Heart left ventricle (tissue), 16 donors: ENCODE measurements at regions not wholly inside any gene's neighbourhood (a gene's known extent, or its start where the extent isn't known, plus 50 kb on each side); places are given as distances from the start of the nearest gene placed in this dataset.
"Not testable (repeated sequence)": the region's sequence is repeated elsewhere in the genome, so short reads cannot be mapped to it uniquely, and the experiment has no call there.

Source experiments
- ATAC-seq, 4 donors: fragments of 200-7000 bp; cut with Tn5 transposase; one replicate each; pipeline ENCODE4 v1.9.1; 2020 to 2022; ENCODE audit warnings: moderate library complexity in 4 of 4, mild to moderate bottlenecking in 3 of 4, moderate number of reproducible peaks in 1 of 4
- DNase-seq, 5 donors: peaks; one replicate each; pipeline ENCODE4 v3.0.0-alpha.2; 2020
- H3K27ac ChIP-seq, 12 donors: fragments of 200-600 bp; sonication (generic) in 4 of 12; one replicate each; pipeline versions ENCODE4 v1.5.0 to v1.8.0; 2016 to 2022; ENCODE audit warnings: mild to moderate bottlenecking in 2 of 12
- H3K27me3 ChIP-seq, 9 donors: fragments of 200-600 bp; sonication (generic) in 2 of 9; one replicate each; pipeline versions ENCODE4 v1.5.1 to v1.8.0; 2016 to 2022; ENCODE audit warnings: mild to moderate bottlenecking in 3 of 9
- H3K36me3 ChIP-seq, 9 donors: fragments of 200-600 bp; sonication (generic) in 2 of 9; one replicate each; pipeline versions ENCODE4 v1.5.0 to v1.8.0; 2018 to 2022; ENCODE audit warnings: mild to moderate bottlenecking in 2 of 9
- H3K4me1 ChIP-seq, 12 donors: fragments of 200-600 bp; sonication (generic) in 4 of 12; one replicate each; pipeline versions ENCODE4 v1.5.0 to v1.8.0; 2016 to 2022; ENCODE audit warnings: mild to moderate bottlenecking in 3 of 12
- H3K4me3 ChIP-seq, 12 donors: fragments of 200-600 bp; sonication (generic) in 4 of 12; one replicate each; pipeline versions ENCODE4 v1.5.0 to v1.8.0; 2017 to 2022; ENCODE audit warnings: mild to moderate bottlenecking in 9 of 12, moderate library complexity in 4 of 12
- H3K9me3 ChIP-seq, 12 donors: fragments of 200-600 bp; sonication (generic) in 4 of 12; one replicate each; pipeline versions ENCODE4 v1.5.0 to v1.8.0; 2016 to 2022; ENCODE audit warnings: mild to moderate bottlenecking in 1 of 12
- POLR2A ChIP-seq, 2 donors: fragments of 450-650 bp; IDR thresholded peaks; one replicate each; pipeline ENCODE4 v1.6.1; 2017; ENCODE audit warnings: antibody characterized with exemption in 2 of 2, mild to moderate bottlenecking in 2 of 2, moderate library complexity in 2 of 2
- WGBS, 4 donors: extraction: QIAGEN DNeasy Blood & Tissue Kit in 2 of 4; methylation state at CpG; one replicate each; pipeline versions ENCODE4 v1.1.5 to v1.1.7; 2013 to 2018; 5-methylcytosine and 5-hydroxymethylcytosine counted together
- intact Hi-C, 10 donors: fragments of 100-400 bp; cut with DNase I; formaldehyde crosslinking; loops; one replicate each; pipeline versions ENCODE4 v1.11.1 to v1.14.2; 2022
- TF ChIP-seq, protein P1 (sequence below), 12 donors: fragments of 200-600 bp; sonication (generic) in 4 of 12; IDR thresholded peaks; one replicate each; pipeline versions ENCODE4 v1.5.0 to v1.8.0; 2018 to 2022; ENCODE audit warnings: antibody characterized with exemption in 12 of 12, mild to moderate bottlenecking in 5 of 12
- donor health status: ischemic (EF 13 %, LVEDD 7.1; RV severe dilation, severe dysfunction).
- donor health status: healthy with polysubstance abuse.
- donor health status: DM: no; HTN: yes; CAD: no.
- donor health status: DM: no; HTN: no; CAD: no.
- donor health status: ischemic (EF 25% LVEDD 6.9; RV normal size, moderate dysfunction).
- donor health status: ischemic (EF 25% LVEDD 5.7; RV mildly dilated, moderate dysfunction).
- donor health status: healthy.
- donor health status: DM: yes; HTN: yes; CAD: no.
- donor health status: ischemic (EF 35%, LVEDD 5.7; RV mildly dilated, moderate dysfunction).
- donor health status: nonischemic (EF 11% LVEDD 7.7; RV severe dilation, severe dysfunction).
- donor health status: DM: yes; HTN: yes; CAD: no.
- donor health status: PGD.
- donor health status: ischemic (EF 29% LVEDD 5.4; RV normal size, mild dysfunction).
- donor health status: nonischemic (EF 23%, LVEDD 6.1; RV moderate dilation, normal function).

DNA sequence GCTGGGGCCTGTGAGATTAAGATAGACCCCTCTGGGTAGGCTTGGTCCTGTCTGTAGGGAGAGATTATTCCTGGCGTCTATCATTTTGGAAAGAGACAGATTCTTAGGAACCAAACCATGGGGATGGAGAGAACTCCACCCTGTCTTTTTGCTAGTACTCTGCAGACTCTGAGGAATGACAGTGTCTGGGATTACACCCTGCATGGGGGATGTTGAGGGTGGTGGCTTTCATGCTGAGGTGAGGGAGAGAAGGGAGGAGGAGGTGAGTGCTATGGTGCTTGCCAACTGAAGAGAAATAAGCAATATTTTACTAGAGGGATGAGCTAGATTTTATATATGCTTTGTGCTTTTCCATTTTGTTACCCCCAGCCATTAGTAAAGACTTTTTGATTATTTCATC, 74.5 kb upstream of the PCDH8 start:
- peaks cover 0 to 6% (median 0%) of the 10 kb centered on the region in 9 donors for H3K27me3 ChIP-seq
- ATAC-seq (no peak), DNase-seq (no peak)
- 84 to 91% (median 87%) methylated on average over 1 of the region's 1 CpG for WGBS, 4 donors
- intact Hi-C loops: no loop called here
- no peaks in the 10 kb centered on the region for H3K9me3 ChIP-seq
- H3K27ac ChIP-seq: no peak overlapping the region
- H3K4me1 ChIP-seq: peaks cover 0 to 13% (median 0%) of the 10 kb centered on the region in 12 donors
- no peak overlapping the region for H3K4me3 ChIP-seq
- H3K36me3 ChIP-seq: no peaks in the 10 kb centered on the region
- TF ChIP-seq, protein P1, sequence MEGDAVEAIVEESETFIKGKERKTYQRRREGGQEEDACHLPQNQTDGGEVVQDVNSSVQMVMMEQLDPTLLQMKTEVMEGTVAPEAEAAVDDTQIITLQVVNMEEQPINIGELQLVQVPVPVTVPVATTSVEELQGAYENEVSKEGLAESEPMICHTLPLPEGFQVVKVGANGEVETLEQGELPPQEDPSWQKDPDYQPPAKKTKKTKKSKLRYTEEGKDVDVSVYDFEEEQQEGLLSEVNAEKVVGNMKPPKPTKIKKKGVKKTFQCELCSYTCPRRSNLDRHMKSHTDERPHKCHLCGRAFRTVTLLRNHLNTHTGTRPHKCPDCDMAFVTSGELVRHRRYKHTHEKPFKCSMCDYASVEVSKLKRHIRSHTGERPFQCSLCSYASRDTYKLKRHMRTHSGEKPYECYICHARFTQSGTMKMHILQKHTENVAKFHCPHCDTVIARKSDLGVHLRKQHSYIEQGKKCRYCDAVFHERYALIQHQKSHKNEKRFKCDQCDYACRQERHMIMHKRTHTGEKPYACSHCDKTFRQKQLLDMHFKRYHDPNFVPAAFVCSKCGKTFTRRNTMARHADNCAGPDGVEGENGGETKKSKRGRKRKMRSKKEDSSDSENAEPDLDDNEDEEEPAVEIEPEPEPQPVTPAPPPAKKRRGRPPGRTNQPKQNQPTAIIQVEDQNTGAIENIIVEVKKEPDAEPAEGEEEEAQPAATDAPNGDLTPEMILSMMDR (IDR thresholded peaks at IDR 0.05): no peak
- TF ChIP-seq POLR2A (IDR thresholded peaks at IDR 0.05): no peak

DNA sequence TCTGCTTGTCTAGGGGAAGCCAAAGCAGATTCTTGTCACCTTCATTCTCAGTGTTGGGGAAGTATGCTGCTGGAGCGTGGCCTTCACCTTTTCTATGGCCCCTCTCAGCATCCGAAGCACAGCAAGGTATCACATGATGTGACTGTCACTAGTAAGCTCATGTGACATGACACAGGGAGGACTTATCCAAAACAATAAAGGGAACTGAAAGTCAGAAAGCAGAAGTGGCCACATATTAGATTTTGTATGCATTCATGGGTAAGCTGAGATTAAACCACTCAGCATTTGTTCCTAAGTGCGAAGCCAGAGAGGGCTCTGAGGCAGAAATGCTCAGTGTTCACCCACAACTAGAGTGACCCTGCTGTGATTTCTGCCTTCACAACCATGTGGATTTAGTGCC, 72.8 kb upstream of the PCDH8 start:
- Histone ChIP-seq H3K27ac (peak overlapping the region in 1 of 12 donors; percentile 62), H3K36me3 (no peaks in the 10 kb centered on the region), H3K4me3 (no peak overlapping the region), H3K4me1 (peaks cover 0 to 13% (median 0%) of the 10 kb centered on the region in 12 donors), H3K27me3 (peaks cover 0 to 6% (median 0%) of the 10 kb centered on the region in 9 donors), H3K9me3 (peaks cover 0 to 4% (median 0%) of the 10 kb centered on the region in 12 donors)
- no peak for TF ChIP-seq POLR2A (IDR thresholded peaks at IDR 0.05)
- TF ChIP-seq, protein P1 (IDR thresholded peaks at IDR 0.05): no peak
- intact Hi-C loops: no loop called here
- ATAC-seq: peak in 2 of 4 donors; percentile 45 to 71
- DNase-seq: no peak
- WGBS, 4 donors: 70 to 83% (median 82%) methylated on average over 3 of the region's 3 CpGs

DNA sequence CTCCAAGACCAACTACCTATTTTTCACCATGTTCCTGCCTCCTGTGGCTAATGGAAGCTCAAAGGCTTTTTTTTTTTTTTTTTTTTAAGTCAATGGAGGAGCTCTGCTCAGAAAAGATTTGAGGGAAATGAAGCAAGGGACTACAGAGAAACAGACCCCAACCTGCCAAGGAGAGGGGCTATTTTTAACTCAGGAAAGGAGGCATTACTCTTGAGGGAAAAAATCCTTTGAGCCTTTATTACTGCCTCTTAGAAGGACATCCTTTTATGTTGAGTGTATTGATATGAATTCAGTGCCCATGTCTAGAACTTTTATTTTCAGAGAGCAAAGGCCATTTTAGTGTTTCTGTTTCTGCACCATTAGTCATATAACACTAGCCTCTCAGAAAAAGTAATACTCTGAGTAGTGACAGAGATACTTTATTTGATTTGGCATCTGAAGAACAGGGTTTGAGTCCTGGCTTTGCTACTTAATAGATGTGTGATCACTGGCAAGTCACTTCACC, 68.1 kb upstream of the PCDH8 start:
- DNase-seq (no peak), ATAC-seq (no peak)
- H3K27ac ChIP-seq: no peak overlapping the region
- no peak for TF ChIP-seq POLR2A (IDR thresholded peaks at IDR 0.05)
- TF ChIP-seq, protein P1 (IDR thresholded peaks at IDR 0.05): no peak
- H3K27me3 ChIP-seq: peaks cover 0 to 8% (median 0%) of the 10 kb centered on the region in 9 donors
- H3K9me3 ChIP-seq: peaks cover 0 to 4% (median 0%) of the 10 kb centered on the region in 12 donors
- intact Hi-C loops: no loop called here
- H3K4me1 ChIP-seq: no peaks in the 10 kb centered on the region
- no peaks in the 10 kb centered on the region for H3K36me3 ChIP-seq
- no peak overlapping the region for H3K4me3 ChIP-seq

GRCh38 chr13:52911340-52911739, 62.9 kb upstream of the PCDH8 start:
- DNase-seq (no peak), ATAC-seq (no peak)
- H3K4me1 ChIP-seq: peaks cover 0 to 5% (median 0%) of the 10 kb centered on the region in 12 donors
- no peak overlapping the region for H3K27ac ChIP-seq
- H3K27me3 ChIP-seq: peaks cover 0 to 16% (median 6%) of the 10 kb centered on the region in 9 donors
- TF ChIP-seq POLR2A (IDR thresholded peaks at IDR 0.05): no peak
- TF ChIP-seq, protein P1 (IDR thresholded peaks at IDR 0.05): no peak
- H3K9me3 ChIP-seq: no peaks in the 10 kb centered on the region
- WGBS, 4 donors: 60 to 92% (median 88%) methylated on average over 2 of the region's 2 CpGs
- no peaks in the 10 kb centered on the region for H3K36me3 ChIP-seq
- intact Hi-C loops: no loop called here
- H3K4me3 ChIP-seq: no peak overlapping the region

- H3K4me3 ChIP-seq, H3K4me1 ChIP-seq, H3K36me3 ChIP-seq, DNase-seq, H3K9me3 ChIP-seq, intact Hi-C loops, ATAC-seq: not testable (repeated sequence)
- WGBS, 4 donors: 64 to 75% (median 71%) methylated on average over 2 of the region's 2 CpGs
- peaks cover 0 to 26% (median 14%) of the 10 kb centered on the region in 9 donors for H3K27me3 ChIP-seq
- H3K27ac ChIP-seq: peak overlapping the region in 1 of 12 donors; percentile 21
These were observed 61.9 kb upstream of the PCDH8 start for GRCh38 chr13:52910318-52910717.
